Endothelial cell of umbilical vein (primary cell): ENCODE measurements at regions not wholly inside any gene's neighbourhood (a gene's known extent, or its start where the extent isn't known, plus 50 kb on each side); places are given as distances from the start of the nearest gene placed in this dataset.

Experiments used
- MYC ChIP-seq: IDR thresholded peaks from one replicate; pipeline ENCODE4 v1.6.1; 2011; ENCODE audit warnings: mild to moderate bottlenecking, low read depth, low read length
- POLR2A ChIP-seq: IDR thresholded peaks from 2 replicates; pipeline ENCODE4 v1.6.1; 2012; ENCODE audit warnings: low read depth, mild to moderate bottlenecking, control low read depth, low read length
- POLR2AphosphoS5 ChIP-seq: IDR thresholded peaks from 2 replicates; pipeline ENCODE4 v1.6.1; 2012; ENCODE audit warnings: low read depth, mild to moderate bottlenecking, control low read depth, low read length, moderate library complexity; ENCODE audit not compliant: insufficient read depth
- TF ChIP-seq, protein P1 (sequence below), 2 donors: IDR thresholded peaks; 1 replicate in 1 of 2; 2 replicates in 1 of 2; pipeline ENCODE4 v1.5.1; 2011; ENCODE audit warnings: low read length in 2 of 2, mild to moderate bottlenecking in 2 of 2, moderate library complexity in 2 of 2, control low read depth in 1 of 2, inconsistent platforms in 1 of 2, low read depth in 1 of 2; ENCODE audit not compliant: insufficient read depth in 1 of 2; ENCODE audit errors: extremely low read depth in 1 of 2

DNA sequence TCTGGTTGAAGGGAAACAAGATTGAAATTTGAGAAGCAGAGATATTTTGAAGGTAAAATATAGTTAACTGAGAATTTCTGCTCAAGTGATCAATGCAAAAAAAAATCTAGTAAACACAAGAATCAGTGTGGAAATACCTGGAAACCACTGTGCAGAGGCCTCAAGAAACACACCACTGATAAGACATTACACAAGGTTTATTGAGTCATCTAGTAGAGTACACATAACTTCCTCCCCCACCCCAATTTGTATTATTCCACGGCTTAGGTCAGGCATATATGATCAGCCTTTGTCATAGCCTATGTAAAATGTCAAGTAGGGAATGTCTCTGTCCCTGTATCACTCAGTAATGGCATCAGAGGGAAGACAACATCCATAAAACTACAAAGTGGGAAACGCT, 447.8 kb upstream of the BCHE start:
- TF ChIP-seq POLR2AphosphoS5 (no peak), MYC (no peak), POLR2A (no peak)
- TF ChIP-seq, protein P1, sequence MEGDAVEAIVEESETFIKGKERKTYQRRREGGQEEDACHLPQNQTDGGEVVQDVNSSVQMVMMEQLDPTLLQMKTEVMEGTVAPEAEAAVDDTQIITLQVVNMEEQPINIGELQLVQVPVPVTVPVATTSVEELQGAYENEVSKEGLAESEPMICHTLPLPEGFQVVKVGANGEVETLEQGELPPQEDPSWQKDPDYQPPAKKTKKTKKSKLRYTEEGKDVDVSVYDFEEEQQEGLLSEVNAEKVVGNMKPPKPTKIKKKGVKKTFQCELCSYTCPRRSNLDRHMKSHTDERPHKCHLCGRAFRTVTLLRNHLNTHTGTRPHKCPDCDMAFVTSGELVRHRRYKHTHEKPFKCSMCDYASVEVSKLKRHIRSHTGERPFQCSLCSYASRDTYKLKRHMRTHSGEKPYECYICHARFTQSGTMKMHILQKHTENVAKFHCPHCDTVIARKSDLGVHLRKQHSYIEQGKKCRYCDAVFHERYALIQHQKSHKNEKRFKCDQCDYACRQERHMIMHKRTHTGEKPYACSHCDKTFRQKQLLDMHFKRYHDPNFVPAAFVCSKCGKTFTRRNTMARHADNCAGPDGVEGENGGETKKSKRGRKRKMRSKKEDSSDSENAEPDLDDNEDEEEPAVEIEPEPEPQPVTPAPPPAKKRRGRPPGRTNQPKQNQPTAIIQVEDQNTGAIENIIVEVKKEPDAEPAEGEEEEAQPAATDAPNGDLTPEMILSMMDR (IDR thresholded peaks at IDR 0.05; ENCODE audit: extremely low read depth in 1 of 2, insufficient read depth in 1 of 2, low read depth in 1 of 2, low read length in 2 of 2), result no peak
